K562 (cell line): ENCODE measurements at regions not wholly inside any gene's neighbourhood (a gene's known extent, or its start where the extent isn't known, plus 50 kb on each side); places are given as distances from the start of the nearest gene placed in this dataset.

Source experiments
- ATAC-seq: fragments of 200-7000 bp; cut with Tn5 transposase; 3 replicates; pipeline ENCODE4 v1.9.1; 2020; ENCODE audit warnings: moderate library complexity
- BruUV-seq: library from RNA; stranded (reverse); fragments of 400-500 nt; replicated peaks from 2 replicates; lab custom pipeline; 2021; lab: Mats Ljungman, UMichigan
- CTCF ChIA-PET: fragments of 300-600 bp; formaldehyde crosslinking; extraction: SDS; loops from one replicate; lab custom pipeline; 2021; ENCODE audit warnings: low intra/inter-chr PET ratio; lab: Yijun Ruan, JAX
- POLR2A ChIA-PET: fragments of 300-600, 350-650 bp; sonication (Branson Sonifier 250); formaldehyde crosslinking; extraction: SDS; loops from one replicate; lab custom pipeline; 2021; ENCODE audit warnings: antibody characterized with exemption, inconsistent platforms; lab: Yijun Ruan, JAX
- DNase-seq, 4 experiments: peaks; one replicate each; pipeline versions ENCODE4 v3.0.0 to v3.0.0-alpha.2; 2011 to 2018; ENCODE audit warnings: low spot score in 3 of 4, mixed read lengths in 3 of 4; ENCODE audit errors: extremely low read depth in 1 of 4
- FAIRE-seq: peaks from 2 replicates; lab custom pipeline; 2011; peaks lifted over from hg19 to GRCh38; lab: Jason Lieb, UNC
- H2AFZ ChIP-seq: 2 replicates; pipeline ENCODE4 v1.6.0; 2011; ENCODE audit warnings: low read depth, low read length, control low read depth, inconsistent platforms
- H3K27ac ChIP-seq: fragments of 200-600 bp; 3 replicates; pipeline ENCODE4 v1.8.0; 2011; ENCODE audit warnings: low read depth, mild to moderate bottlenecking, control low read depth, inconsistent platforms, low read length, moderate library complexity, mixed read lengths; ENCODE audit errors: extremely low read depth
- H3K27me3 ChIP-seq, 2 experiments: fragments of 300-600 bp in 1 of 2; 2 replicates in 1 of 2; 3 replicates in 1 of 2; pipeline versions ENCODE4 v1.6.0 to v1.8.0; 2011; ENCODE audit warnings: inconsistent platforms in 2 of 2, low read length in 2 of 2, mild to moderate bottlenecking in 1 of 2, mixed read lengths in 1 of 2, moderate library complexity in 1 of 2; ENCODE audit not compliant: control insufficient read depth in 2 of 2, insufficient read depth in 2 of 2
- H3K36me3 ChIP-seq: fragments of 300-600 bp; 3 replicates; pipeline ENCODE4 v1.8.0; 2011; ENCODE audit warnings: mild to moderate bottlenecking, low read length, inconsistent platforms; ENCODE audit not compliant: control insufficient read depth, insufficient read depth
- H3K4me1 ChIP-seq, 2 experiments: fragments of 200-600 bp in 1 of 2; replicated peaks in 1 of 2; 2 replicates in 1 of 2; 3 replicates in 1 of 2; pipeline versions ENCODE4 v1.5.1 to v1.8.0; 2011; ENCODE audit warnings: inconsistent platforms in 2 of 2, low read length in 2 of 2, mild to moderate bottlenecking in 1 of 2, mixed read lengths in 1 of 2, moderate library complexity in 1 of 2; ENCODE audit not compliant: control insufficient read depth in 2 of 2, insufficient read depth in 2 of 2
- H3K4me2 ChIP-seq: 2 replicates; pipeline ENCODE4 v1.6.1; 2011; ENCODE audit warnings: low read length, control low read depth, inconsistent platforms, mixed read lengths; ENCODE audit not compliant: insufficient read depth
- H3K4me3 ChIP-seq: fragments of 200-600 bp; sonication (generic), shearing (Covaris generic); 2 replicates; pipeline ENCODE4 v1.5.1; 2016; ENCODE audit warnings: control low read depth, inconsistent platforms
- H3K79me2 ChIP-seq: fragments of 200-600 bp; 3 replicates; pipeline ENCODE4 v1.8.0; 2011; ENCODE audit warnings: low read length, inconsistent platforms; ENCODE audit not compliant: control insufficient read depth, insufficient read depth
- H3K9ac ChIP-seq, 2 experiments: 2 replicates each; pipeline versions ENCODE4 v1.6.0 to v1.6.1; 2011; ENCODE audit warnings: low read depth in 2 of 2, low read length in 2 of 2, control low read depth in 1 of 2, inconsistent platforms in 1 of 2, mild to moderate bottlenecking in 1 of 2, mixed read lengths in 1 of 2; ENCODE audit not compliant: insufficient read depth in 1 of 2
- H3K9me1 ChIP-seq: one replicate; pipeline ENCODE4 v1.6.0; 2011; ENCODE audit warnings: inconsistent platforms, mild to moderate bottlenecking, low read length, moderate library complexity; ENCODE audit not compliant: control insufficient read depth, insufficient read depth
- H3K9me3 ChIP-seq: replicated peaks from 2 replicates; pipeline ENCODE4 v1.5.1; 2011; ENCODE audit warnings: low read depth, low read length, inconsistent platforms; ENCODE audit not compliant: control insufficient read depth, insufficient read depth
- H4K20me1 ChIP-seq: replicated peaks from 2 replicates; pipeline ENCODE4 v1.6.1; 2011; ENCODE audit warnings: low read length, inconsistent platforms, mixed read lengths; ENCODE audit not compliant: control insufficient read depth, insufficient read depth
- MAFF ChIP-seq: IDR thresholded peaks from 2 replicates; pipeline ENCODE4 v1.6.1; 2012; ENCODE audit warnings: low read length, improper control_type of control experiment
- MAZ ChIP-seq, 2 experiments: fragments of 450-650 bp in 1 of 2; sonication (generic) in 1 of 2; formaldehyde crosslinking; IDR thresholded peaks in 1 of 2; conservative IDR thresholded peaks in 1 of 2; 2 replicates each; pipeline versions ENCODE4 v1.4.0 to v1.5.0; 2020; ENCODE audit warnings: mild to moderate bottlenecking in 1 of 2, missing genetic modification reagents in 1 of 2
- NR2C1 ChIP-seq, 2 experiments: fragments of 450-650 bp; IDR thresholded peaks; 2 replicates each; pipeline ENCODE4 v1.6.1; 2017; ENCODE audit warnings: mild to moderate bottlenecking in 2 of 2, antibody characterized with exemption in 1 of 2, inconsistent platforms in 1 of 2, missing compliant biosample characterization in 1 of 2, missing genetic modification characterization in 1 of 2
- TCFL5 ChIP-seq: fragments of 250-450 bp; sonication (Bioruptor Pico); conservative IDR thresholded peaks from 2 replicates; pipeline ENCODE4 v1.6.1; 2021; ENCODE audit warnings: mild to moderate bottlenecking, moderate library complexity, matching md5 sums
- TRIM24 ChIP-seq, 2 experiments: fragments of 450-650 bp; IDR thresholded peaks; 2 replicates each; pipeline ENCODE4 v1.6.1; 2016
- WGBS: fragments of 100-300 bp; shearing (Covaris generic); methylation state at CpG from one replicate; pipeline ENCODE4 v1.1.6; 2016; ENCODE audit warnings: low coverage, mixed read lengths; ENCODE audit not compliant: insufficient coverage; ENCODE audit errors: missing lambda C conversion rate; 5-methylcytosine and 5-hydroxymethylcytosine counted together
- in situ Hi-C: fragments of 300-500 bp; cut with MboI; formaldehyde crosslinking; loops from 4 replicates; pipeline ENCODE4 v1.15.0; 2018; ENCODE audit warnings: inconsistent platforms, mixed read lengths
- intact Hi-C: fragments of 100-400 bp; cut with micrococcal nuclease; formaldehyde crosslinking; loops from 2 replicates; pipeline ENCODE4 v1.14.2; 2022

DNA sequence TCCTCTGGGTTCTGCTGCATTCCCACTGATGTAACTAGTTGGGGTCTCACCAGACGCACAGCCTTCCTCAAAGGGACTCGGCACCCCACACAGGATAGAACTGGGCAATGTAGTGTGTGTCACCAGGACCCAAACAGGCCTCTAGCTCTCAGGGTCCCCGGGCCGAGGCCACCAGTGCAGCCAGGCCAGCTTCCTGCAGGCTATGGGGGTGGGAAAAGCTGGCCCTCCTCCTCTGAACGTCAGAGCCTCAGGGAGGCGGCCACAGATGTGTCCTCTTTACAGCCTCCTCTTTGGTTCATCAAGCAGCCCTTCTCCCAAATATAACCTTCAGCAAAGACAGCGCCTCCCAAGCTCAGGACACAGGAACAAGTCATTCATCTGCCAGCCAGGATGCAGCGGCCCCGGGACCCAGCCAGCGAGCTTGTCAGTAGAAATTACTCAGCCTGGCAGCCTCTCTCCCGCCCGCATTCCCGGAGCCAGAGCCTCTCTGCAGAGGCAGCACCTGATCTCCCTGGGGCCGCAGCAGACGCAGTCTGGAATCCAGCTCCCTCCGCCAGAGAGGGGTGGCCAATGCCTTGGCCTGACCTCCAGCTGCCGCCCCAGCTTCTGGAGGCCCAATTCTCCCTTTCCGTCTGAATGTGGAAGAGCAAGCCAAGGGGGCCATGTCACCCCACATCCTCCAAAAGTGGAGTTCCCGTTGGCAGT lies 288.5 kb downstream of the FBXW7 start:
- no peaks in the 10 kb centered on the region for H4K20me1 ChIP-seq
- no peak overlapping the region; a peak in 1 of 4 replicates for H3K9ac ChIP-seq
- no peak overlapping the region for H3K4me2 ChIP-seq
- intact Hi-C loops (no loop called here), in situ Hi-C loops (no loop called here)
- no peak overlapping the region for H3K27ac ChIP-seq
- BruUV-seq = no TSS peak
- POLR2A ChIA-PET = interaction anchor here (0.9 kb wide), 1 partner anchor 151 kb away, joined by 4 read pairs; no protein-coding TSS in a partner anchor
- no peak for FAIRE-seq
- H3K79me2 ChIP-seq = no peaks in the 10 kb centered on the region
- H3K27me3 ChIP-seq = peaks cover 11 to 32% of the 10 kb centered on the region in 2 experiments; a peak in 3 of 5 replicates
- no peaks in the 10 kb centered on the region for H3K9me3 ChIP-seq
- H3K36me3 ChIP-seq = no peaks in the 10 kb centered on the region
- TF ChIP-seq TRIM24 (IDR thresholded peaks at IDR 0.05) (no peak), MAZ (CRISPR knock-in tag; conservative IDR thresholded peaks at IDR 0.05 in 1 of 2, IDR thresholded peaks at IDR 0.05 in 1 of 2) (no peak)
- TF ChIP-seq, all 486 proteins: peak for 0
- WGBS = 2% methylated on average over 18 of the region's 19 CpGs
- no peak overlapping the region for H2AFZ ChIP-seq
- no peak overlapping the region for H3K4me3 ChIP-seq
- no peaks in the 10 kb centered on the region for H3K4me1 ChIP-seq
- CTCF ChIA-PET = no interaction called here
- DNase-seq (no peak), ATAC-seq (no peak)
- no peaks in the 10 kb centered on the region for H3K9me1 ChIP-seq

DNA sequence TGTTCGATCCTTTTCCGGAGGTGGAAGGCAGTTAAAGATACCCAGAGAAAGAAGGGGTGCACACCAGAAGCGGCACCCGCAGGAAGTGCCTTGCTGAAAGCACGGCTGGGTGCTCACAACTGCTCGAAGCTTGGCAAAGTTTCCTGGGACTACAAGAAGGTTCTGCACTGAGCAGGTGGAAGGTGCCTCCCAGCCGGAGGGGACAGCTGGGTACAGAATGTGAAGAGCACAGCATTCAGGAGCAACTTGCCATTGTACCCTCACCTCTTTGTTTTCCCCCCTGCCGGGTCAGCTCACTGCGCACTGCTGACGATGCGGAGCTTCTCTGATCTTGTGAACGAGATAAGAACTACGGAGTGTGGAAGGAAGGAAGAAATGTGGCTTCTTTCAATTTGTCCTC lies 289.2 kb downstream of the FBXW7 start:
- no TSS peak for BruUV-seq
- ChIA-PET CTCF (no interaction called here), POLR2A (no interaction called here)
- H3K4me2 ChIP-seq = no peak overlapping the region
- H3K79me2 ChIP-seq = no peaks in the 10 kb centered on the region
- intact Hi-C loops = no loop called here
- in situ Hi-C loops = no loop called here
- DNase-seq = no peak
- no peaks in the 10 kb centered on the region for H3K9me3 ChIP-seq
- H3K4me3 ChIP-seq = no peak overlapping the region
- FAIRE-seq = no peak
- no peaks in the 10 kb centered on the region for H3K9me1 ChIP-seq
- peaks cover 11 to 32% of the 10 kb centered on the region in 2 experiments; a peak in 3 of 5 replicates for H3K27me3 ChIP-seq
- H3K9ac ChIP-seq = no peak overlapping the region
- WGBS = 2% methylated on average over 10 of the region's 13 CpGs
- no peaks in the 10 kb centered on the region for H3K4me1 ChIP-seq
- no peak for TF ChIP-seq NR2C1 (IDR thresholded peaks at IDR 0.05)
- no peak for TF ChIP-seq NR2C1 (tag; IDR thresholded peaks at IDR 0.05)
- TF ChIP-seq TCFL5 (CRISPR knock-in tag) = no peak
- no peak for TF ChIP-seq MAFF
- no peak; the same call in 2 of the 3 replicates for ATAC-seq
- H2AFZ ChIP-seq = no peak overlapping the region
- no peak overlapping the region for H3K27ac ChIP-seq
- no peaks in the 10 kb centered on the region for H3K36me3 ChIP-seq
- H4K20me1 ChIP-seq = no peaks in the 10 kb centered on the region
